H9 (cell line): ENCODE measurements at regions not wholly inside any gene's neighbourhood (a gene's known extent, or its start where the extent isn't known, plus 50 kb on each side); places are given as distances from the start of the nearest gene placed in this dataset.

Experiments
- DNase-seq: peaks from one replicate; pipeline ENCODE4 v3.0.0-alpha.2; 2017
- H2AFZ ChIP-seq: one replicate; pipeline ENCODE4 v1.6.1; 2013; ENCODE audit warnings: mild to moderate bottlenecking, low read length, control low read depth, moderate library complexity
- H2AK5ac ChIP-seq: 2 replicates; pipeline ENCODE4 v1.6.1; 2013; ENCODE audit warnings: low read length, control low read depth, mixed read lengths; ENCODE audit not compliant: insufficient read length
- H2BK120ac ChIP-seq: one replicate; pipeline ENCODE4 v1.6.1; 2013; ENCODE audit warnings: low read depth, mild to moderate bottlenecking, low read length, control low read depth, inconsistent platforms; ENCODE audit not compliant: poor library complexity, severe bottlenecking
- H2BK12ac ChIP-seq: 2 replicates; pipeline ENCODE4 v1.6.1; 2013; ENCODE audit warnings: low read length, control low read depth, mixed read lengths, low read depth; ENCODE audit not compliant: insufficient read length
- H2BK15ac ChIP-seq: 2 replicates; pipeline ENCODE4 v1.6.1; 2013; ENCODE audit warnings: low read depth, low read length, control low read depth
- H2BK20ac ChIP-seq: one replicate; pipeline ENCODE4 v1.6.1; 2013; ENCODE audit warnings: low read depth, mild to moderate bottlenecking, low read length, control low read depth, inconsistent platforms; ENCODE audit not compliant: poor library complexity, severe bottlenecking
- H2BK5ac ChIP-seq: 2 replicates; pipeline ENCODE4 v1.6.1; 2013; ENCODE audit warnings: low read length, control low read depth, mixed read lengths; ENCODE audit not compliant: insufficient read length
- H3K14ac ChIP-seq: 2 replicates; pipeline ENCODE4 v1.6.1; 2013; ENCODE audit warnings: low read length, control low read depth; ENCODE audit not compliant: insufficient read depth
- H3K18ac ChIP-seq: 2 replicates; pipeline ENCODE4 v1.6.1; 2013; ENCODE audit warnings: low read depth, mild to moderate bottlenecking, mixed read lengths, low read length, control low read depth; ENCODE audit not compliant: insufficient read length
- H3K23ac ChIP-seq: 2 replicates; pipeline ENCODE4 v1.6.1; 2013; ENCODE audit warnings: low read length, control low read depth, mixed read lengths, low read depth; ENCODE audit not compliant: insufficient read length
- H3K23me2 ChIP-seq: 2 replicates; pipeline ENCODE4 v1.6.1; 2013; ENCODE audit warnings: low read depth, mild to moderate bottlenecking, mixed read lengths, low read length, control low read depth; ENCODE audit not compliant: insufficient read length, poor library complexity, severe bottlenecking
- H3K27ac ChIP-seq: 2 replicates; pipeline ENCODE4 v1.5.1; 2013; ENCODE audit warnings: low read length, control low read depth, mixed read lengths, low read depth; ENCODE audit not compliant: insufficient read length
- H3K27me3 ChIP-seq: 2 replicates; pipeline ENCODE4 v1.6.1; 2013; ENCODE audit warnings: low read length, control low read depth, inconsistent platforms; ENCODE audit not compliant: insufficient read depth
- H3K4ac ChIP-seq: 2 replicates; pipeline ENCODE4 v1.6.1; 2013; ENCODE audit warnings: low read depth, mild to moderate bottlenecking, control low read depth, inconsistent platforms, low read length, moderate library complexity
- H3K4me1 ChIP-seq: 2 replicates; pipeline ENCODE4 v1.6.1; 2013; ENCODE audit warnings: low read length, control low read depth, inconsistent platforms; ENCODE audit not compliant: insufficient read depth
- H3K4me2 ChIP-seq: 2 replicates; pipeline ENCODE4 v1.6.1; 2013; ENCODE audit warnings: low read length, control low read depth, mixed read lengths; ENCODE audit not compliant: insufficient read length, insufficient read depth
- H3K56ac ChIP-seq: 2 replicates; pipeline ENCODE4 v1.6.1; 2013; ENCODE audit warnings: low read depth, mild to moderate bottlenecking, mixed read lengths, low read length, control low read depth; ENCODE audit not compliant: insufficient read length
- H3K79me1 ChIP-seq: 2 replicates; pipeline ENCODE4 v1.6.1; 2013; ENCODE audit warnings: low read depth, mild to moderate bottlenecking, moderate library complexity, low read length, control low read depth, inconsistent platforms; ENCODE audit not compliant: insufficient read depth, poor library complexity, severe bottlenecking
- H3K79me2 ChIP-seq: 2 replicates; pipeline ENCODE4 v1.6.1; 2013; ENCODE audit warnings: low read length, control low read depth, inconsistent platforms; ENCODE audit not compliant: insufficient read depth
- H3K9ac ChIP-seq: 2 replicates; pipeline ENCODE4 v1.6.1; 2013; ENCODE audit warnings: low read length, control low read depth, mixed read lengths; ENCODE audit not compliant: insufficient read length; ENCODE audit errors: extremely low read depth
- H3K9me3 ChIP-seq: one replicate; pipeline ENCODE4 v1.6.1; 2013; ENCODE audit warnings: low read depth, low read length, inconsistent platforms; ENCODE audit not compliant: control insufficient read depth
- H3T11ph ChIP-seq: one replicate; pipeline ENCODE4 v1.6.1; 2013; ENCODE audit warnings: mild to moderate bottlenecking, low read length, control low read depth, inconsistent platforms
- H4K20me1 ChIP-seq: one replicate; pipeline ENCODE4 v1.6.1; 2013; ENCODE audit not compliant: control insufficient read depth, insufficient read length, insufficient read depth
- H4K5ac ChIP-seq: 2 replicates; pipeline ENCODE4 v1.6.1; 2013; ENCODE audit warnings: low read depth, mild to moderate bottlenecking, mixed read lengths, low read length, control low read depth; ENCODE audit not compliant: insufficient read length
- H4K8ac ChIP-seq: replicated peaks from 2 replicates; pipeline ENCODE4 v1.6.1; 2013; ENCODE audit warnings: low read length, control low read depth, mixed read lengths, low read depth; ENCODE audit not compliant: insufficient read length
- H4K91ac ChIP-seq: 2 replicates; pipeline ENCODE4 v1.6.1; 2013; ENCODE audit warnings: low read depth, mild to moderate bottlenecking, moderate library complexity, mixed read lengths, low read length, control low read depth; ENCODE audit not compliant: insufficient read length
- H3K27ac Mint-ChIP-seq, 3 experiments: 2 replicates in 2 of 3; 3 replicates in 1 of 3; pipeline ENCODE4 v1.8.0; 2020 to 2021; ENCODE audit warnings: mixed read lengths in 3 of 3, mild to moderate bottlenecking in 1 of 3, moderate library complexity in 1 of 3
- H3K27me3 Mint-ChIP-seq: 2 replicates; pipeline ENCODE4 v1.8.0; 2021; ENCODE audit warnings: low read depth, mild to moderate bottlenecking, moderate library complexity, mixed read lengths
- H3K36me3 Mint-ChIP-seq, 3 experiments: 2 replicates in 2 of 3; 3 replicates in 1 of 3; pipeline ENCODE4 v1.8.0; 2020 to 2021; ENCODE audit warnings: low read depth in 3 of 3, mixed read lengths in 3 of 3; ENCODE audit not compliant: insufficient read depth in 1 of 3
- H3K4me1 Mint-ChIP-seq, 2 experiments: 2 replicates each; pipeline ENCODE4 v1.8.0; 2020; ENCODE audit warnings: mixed read lengths in 2 of 2
- H3K4me3 Mint-ChIP-seq, 2 experiments: 2 replicates in 1 of 2; 3 replicates in 1 of 2; pipeline ENCODE4 v1.8.0; 2020 to 2021; ENCODE audit warnings: mild to moderate bottlenecking in 2 of 2, mixed read lengths in 2 of 2, moderate library complexity in 1 of 2
- H3K9me3 Mint-ChIP-seq, 2 experiments: 2 replicates in 1 of 2; 3 replicates in 1 of 2; pipeline ENCODE4 v1.8.0; 2020; ENCODE audit warnings: mild to moderate bottlenecking in 2 of 2, mixed read lengths in 2 of 2, moderate library complexity in 1 of 2
- CTCF ChIP-seq: fragments of 200-600 bp; sonication (generic); conservative IDR thresholded peaks from 3 replicates; pipeline ENCODE4 v1.8.0; 2021; ENCODE audit warnings: antibody characterized with exemption, mild to moderate bottlenecking
- WGBS: extraction: QIAGEN DNeasy Blood & Tissue Kit; methylation state at CpG from one replicate; pipeline ENCODE4 v1.1.7; 2013; ENCODE audit warnings: missing lambda C conversion rate, low lambda C conversion rate, mixed read lengths; ENCODE audit not compliant: insufficient read length; ENCODE audit errors: extremely low coverage; 5-methylcytosine and 5-hydroxymethylcytosine counted together

- no peak for DNase-seq
- H3K4me2 ChIP-seq = no peak overlapping the region
- WGBS = no CpG with 5 or more reads among the region's 1 CpG
- no peak overlapping the region for H2BK12ac ChIP-seq
- no peak overlapping the region for H4K91ac ChIP-seq
- no peak overlapping the region for H3K56ac ChIP-seq
- H3K23me2 ChIP-seq = no peaks in the 10 kb centered on the region
- peaks cover 7% of the 10 kb centered on the region in 2 experiments for H3K4me1 Mint-ChIP-seq
- no peak overlapping the region for H3K27ac Mint-ChIP-seq
- no peaks in the 10 kb centered on the region for H3K27me3 ChIP-seq
- H3K9me3 Mint-ChIP-seq = no peaks in the 10 kb centered on the region
- no peaks in the 10 kb centered on the region for H3K4me1 ChIP-seq
- H3K4me3 Mint-ChIP-seq = no peak overlapping the region
- H3T11ph ChIP-seq = no peak overlapping the region
- no peak overlapping the region for H3K4ac ChIP-seq
- H3K27ac ChIP-seq = no peak overlapping the region
- H2BK5ac ChIP-seq = no peak overlapping the region
- H4K5ac ChIP-seq = no peak overlapping the region
- no peak overlapping the region for H3K18ac ChIP-seq
- H2AFZ ChIP-seq = no peak overlapping the region
- H3K9ac ChIP-seq = no peak overlapping the region
- H2AK5ac ChIP-seq = no peak overlapping the region
- H3K79me1 ChIP-seq = no peaks in the 10 kb centered on the region
- H3K23ac ChIP-seq = no peak overlapping the region
- no peak overlapping the region for H2BK20ac ChIP-seq
- H3K9me3 ChIP-seq = no peaks in the 10 kb centered on the region
- no peak for TF ChIP-seq CTCF
- H2BK120ac ChIP-seq = no peak overlapping the region
- no peaks in the 10 kb centered on the region for H3K79me2 ChIP-seq
- no peaks in the 10 kb centered on the region for H3K36me3 Mint-ChIP-seq
- H4K8ac ChIP-seq = no peak overlapping the region
- H3K27me3 Mint-ChIP-seq = no peaks in the 10 kb centered on the region
- no peak overlapping the region for H2BK15ac ChIP-seq
- H3K14ac ChIP-seq = no peak overlapping the region
- H4K20me1 ChIP-seq = no peaks in the 10 kb centered on the region
These were observed 910.0 kb upstream of the WWC1 start for GRCh38 chr5:167381457-167381856.
